ENCODE measurements at regions not wholly inside any gene's neighbourhood (a gene's known extent, or its start where the extent isn't known, plus 50 kb on each side); places are given as distances from the start of the nearest gene placed in this dataset.

GRCh38 chr15:39451871-39452270 lies 129.0 kb upstream of the THBS1 start:
- DNase-seq (ENCODE audit: low read depth), result no peak

DNA sequence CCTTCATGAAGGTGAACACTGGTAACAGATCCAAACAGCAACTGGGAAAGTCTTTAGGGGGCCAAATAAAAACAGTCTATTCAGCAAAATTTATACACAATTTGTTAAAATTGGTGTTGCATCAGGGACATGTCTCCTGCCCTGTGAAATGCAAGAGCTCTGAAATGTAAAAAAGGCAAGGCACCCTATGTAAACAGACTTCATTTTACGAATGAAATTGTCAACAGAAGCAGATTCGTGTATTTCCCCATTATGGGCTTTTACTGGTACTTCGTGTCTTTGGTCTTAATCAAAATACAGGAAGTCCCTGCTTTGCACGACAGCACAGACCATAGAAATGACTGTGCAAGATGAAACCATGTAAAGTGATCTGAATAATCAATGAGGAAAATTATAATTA lies 127.3 kb upstream of the THBS1 start:
- no peak for DNase-seq (ENCODE audit: low read depth)

- peak; percentile 83 for DNase-seq (ENCODE audit: low read depth)
Measured at GRCh38 chr15:39454189-39454986, 126.5 kb upstream of the THBS1 start.

DNA sequence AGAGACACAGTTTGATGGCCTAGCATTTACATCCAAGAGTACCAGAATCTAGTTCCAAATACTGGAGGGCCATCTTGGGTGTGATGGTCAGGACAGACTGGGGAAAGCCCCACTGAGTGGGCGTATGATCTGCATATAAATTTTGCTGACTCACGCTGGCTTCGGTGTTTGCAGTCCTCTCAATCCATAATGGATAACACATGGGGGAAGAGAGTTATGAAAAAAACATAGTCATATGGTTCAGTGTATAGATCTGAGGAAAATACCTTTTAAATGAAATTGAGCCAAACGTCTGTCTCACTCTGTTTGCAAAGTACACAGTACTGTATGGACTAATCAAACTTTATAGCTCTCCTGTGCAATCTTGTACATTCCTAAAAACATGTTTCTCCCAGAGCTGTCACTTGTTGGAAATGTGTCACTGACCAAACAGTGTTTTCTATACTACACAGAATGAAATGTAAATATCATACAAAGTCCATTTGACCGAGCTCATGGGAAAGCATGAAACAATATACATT lies 125.3 kb upstream of the THBS1 start:
- DNase-seq (ENCODE audit: low read depth), result peak; percentile 85

DNA sequence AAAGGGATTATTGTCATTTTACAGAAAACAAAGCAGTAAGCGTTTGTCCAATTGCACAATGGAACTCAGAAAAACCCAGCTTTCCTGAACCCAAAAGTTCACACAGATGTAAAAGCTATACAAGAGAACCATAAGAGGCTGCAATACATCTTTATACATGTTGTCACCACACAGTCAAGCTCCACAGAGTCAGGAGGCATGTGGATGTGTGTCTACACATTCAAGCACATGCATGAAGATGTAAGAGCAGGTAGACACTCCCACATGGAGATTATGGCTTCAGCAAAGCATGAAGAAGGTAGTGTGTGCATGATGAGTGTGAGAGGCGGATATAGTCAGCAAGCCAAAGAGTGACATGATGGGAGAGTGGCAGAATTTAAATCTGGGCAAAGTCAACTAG lies 124.7 kb upstream of the THBS1 start:
- DNase-seq (ENCODE audit: low read depth), result no peak

DNA sequence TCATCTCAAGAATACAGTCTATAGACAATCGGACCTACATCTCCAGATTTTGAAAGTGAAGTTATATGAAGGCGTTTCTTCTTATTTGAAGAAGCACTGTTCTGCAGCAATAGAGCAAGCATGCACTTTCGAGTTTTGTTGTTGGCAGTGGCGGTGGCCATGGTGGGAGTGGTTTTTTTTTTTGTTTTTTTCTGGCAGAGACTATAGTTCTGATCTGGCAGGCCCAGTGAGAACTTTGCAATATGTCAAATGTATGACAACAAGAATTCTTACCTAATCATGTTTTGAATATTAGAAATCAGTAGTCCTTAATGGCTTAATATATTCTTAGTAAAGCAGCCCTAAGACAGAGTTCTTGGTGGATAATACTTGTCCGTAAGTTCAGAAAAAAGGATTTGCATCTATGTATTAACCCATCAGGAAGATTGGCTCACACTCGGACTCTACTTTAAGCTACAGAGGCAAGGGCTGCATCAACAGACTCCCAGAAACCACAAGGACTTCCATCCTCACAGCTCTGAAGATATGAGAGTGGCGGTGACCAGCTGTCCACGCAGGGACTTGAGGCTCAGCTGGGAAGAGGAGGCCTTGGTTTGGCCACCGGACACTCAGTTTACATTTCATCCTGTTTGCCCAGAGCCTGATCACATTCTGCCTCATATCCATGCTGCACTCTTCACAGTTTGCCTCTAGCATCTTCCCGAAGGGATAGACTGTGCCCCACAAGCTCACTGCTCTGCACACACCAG lies 124.1 kb upstream of the THBS1 start:
- no peak for DNase-seq (ENCODE audit: low read depth)

- DNase-seq (ENCODE audit: low read depth), result no peak
Measured at GRCh38 chr15:39458131-39458530, 122.7 kb upstream of the THBS1 start.

GRCh38 chr15:39459548-39459947 lies 121.3 kb upstream of the THBS1 start:
- DNase-seq (ENCODE audit: low read depth), result peak; percentile 22

GRCh38 chr15:39460748-39461147 lies 120.1 kb upstream of the THBS1 start:
- DNase-seq (ENCODE audit: low read depth), result no peak

GRCh38 chr15:39461536-39462130 lies 119.2 kb upstream of the THBS1 start:
- DNase-seq (ENCODE audit: low read depth), result peak; percentile 24

DNA sequence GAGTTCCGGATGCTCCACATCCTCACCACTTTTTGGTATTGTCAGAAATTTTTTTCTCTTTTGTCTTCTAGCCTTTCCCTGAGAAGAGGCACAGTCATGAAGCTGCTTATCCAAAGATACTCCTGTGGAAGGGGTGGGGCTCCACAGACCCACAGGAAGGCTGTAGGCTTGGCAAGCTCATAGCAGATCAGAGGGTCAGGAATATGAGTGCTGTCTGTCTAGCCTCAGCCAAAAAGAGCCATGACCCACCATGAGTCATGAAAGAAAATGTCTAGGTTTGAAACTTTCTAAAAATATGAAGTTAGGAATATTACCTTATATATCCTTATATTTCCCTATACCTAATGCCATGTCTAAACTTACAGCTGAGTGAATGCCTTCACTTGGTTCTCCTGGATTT lies 118.2 kb upstream of the THBS1 start:
- DNase-seq (ENCODE audit: low read depth), result peak; percentile 87

GRCh38 chr15:39465843-39466749 lies 114.8 kb upstream of the THBS1 start:
- DNase-seq (ENCODE audit: low read depth), result no peak

DNA sequence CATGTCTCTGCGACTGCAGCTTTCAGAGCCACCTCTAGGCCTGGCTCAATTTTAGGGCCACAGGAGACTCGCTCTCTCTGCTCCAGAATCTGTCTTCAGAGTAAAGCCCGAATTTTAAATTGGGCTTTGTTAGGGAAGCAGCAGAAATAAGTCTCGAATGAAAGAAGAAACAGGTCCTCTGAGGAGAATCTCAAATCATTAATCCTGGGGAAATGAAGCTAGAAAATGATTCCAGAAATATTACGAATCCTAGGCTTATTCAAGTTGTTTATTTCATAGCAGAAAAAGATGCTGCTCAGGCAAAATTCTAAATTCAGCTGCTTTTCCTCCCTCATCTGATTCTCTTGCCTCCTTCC lies 114.2 kb upstream of the THBS1 start:
- DNase-seq (ENCODE audit: low read depth), result no peak

- DNase-seq (ENCODE audit: low read depth), result peak; percentile 70
Measured at GRCh38 chr15:39468331-39468730, 112.5 kb upstream of the THBS1 start.

DNA sequence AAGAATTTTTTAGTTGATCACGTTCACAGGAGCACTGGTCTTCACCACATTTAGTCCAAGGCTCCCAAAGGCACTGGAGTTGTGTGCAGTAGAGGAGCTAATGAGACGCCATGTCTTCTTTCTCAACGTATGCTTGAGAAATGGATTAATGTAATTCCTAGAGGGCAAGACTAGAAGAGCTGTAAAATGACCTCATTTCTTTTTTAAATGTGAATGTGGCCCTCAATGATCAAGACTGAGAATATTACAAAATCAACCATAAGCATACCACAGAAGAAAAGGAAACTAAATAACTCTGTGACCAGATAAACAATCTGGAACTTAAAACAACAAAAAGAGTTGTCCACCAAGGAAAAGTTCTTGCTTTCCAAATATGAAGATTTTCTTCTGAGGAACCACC lies 112.1 kb upstream of the THBS1 start:
- DNase-seq (ENCODE audit: low read depth), result peak; percentile 56

GRCh38 chr15:39471785-39472574 lies 108.9 kb upstream of the THBS1 start:
- no peak for DNase-seq (ENCODE audit: low read depth)

DNA sequence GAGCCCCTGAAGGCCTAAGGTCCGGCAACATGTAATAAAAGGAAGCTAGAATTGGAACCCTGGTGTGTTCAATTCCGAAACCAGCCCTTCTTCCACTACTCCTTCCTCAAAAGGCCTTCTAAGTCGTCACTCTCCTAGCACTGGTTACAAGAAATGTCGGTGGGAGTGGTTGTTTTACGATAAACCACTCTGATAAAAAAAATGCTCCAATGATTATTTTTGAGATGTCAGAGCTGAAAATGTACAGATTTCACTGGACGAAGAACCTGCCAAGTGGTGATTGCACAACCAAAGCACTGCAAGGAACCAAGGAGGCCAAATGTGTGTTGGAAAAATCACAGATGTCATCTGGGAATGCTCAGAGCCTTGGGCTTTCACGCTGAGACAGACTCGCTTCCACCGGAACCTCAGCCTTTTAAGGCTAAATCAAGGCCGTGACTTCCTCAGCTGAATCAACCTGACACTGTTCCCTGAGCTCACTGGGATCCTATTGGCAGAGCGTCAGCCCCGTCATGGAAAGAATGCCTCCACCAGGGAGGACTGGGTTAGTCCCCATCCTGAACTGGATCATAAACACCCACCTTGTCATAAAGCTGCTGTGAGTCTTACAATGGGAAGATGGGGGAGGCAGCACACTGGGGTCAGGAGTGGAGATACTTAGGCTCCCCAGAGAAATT lies 108.1 kb upstream of the THBS1 start:
- peak; percentile 75 for DNase-seq (ENCODE audit: low read depth)

- DNase-seq (ENCODE audit: low read depth), result no peak
Measured at GRCh38 chr15:39473298-39473947, 107.5 kb upstream of the THBS1 start.

- DNase-seq (ENCODE audit: low read depth), result no peak
Measured at GRCh38 chr15:39474657-39475056, 106.2 kb upstream of the THBS1 start.

DNA sequence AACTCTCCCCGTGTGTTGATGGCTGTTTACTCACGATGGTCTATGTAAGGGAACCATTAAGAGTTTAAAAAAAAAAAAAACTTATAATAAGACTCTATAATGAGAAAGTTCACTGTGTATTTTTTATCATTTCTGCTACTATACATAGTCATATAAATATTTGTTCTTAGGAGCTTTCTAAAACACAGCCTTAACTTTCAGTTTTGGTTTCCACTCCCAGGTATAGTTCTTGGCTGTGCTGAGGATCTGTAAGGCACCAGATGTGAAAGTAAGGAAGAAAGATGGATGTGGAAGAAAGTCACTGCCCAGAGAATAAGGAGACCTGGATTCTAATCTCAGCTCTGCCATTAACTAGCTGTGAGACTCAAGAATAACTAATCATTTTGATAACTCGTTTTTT lies 101.9 kb upstream of the THBS1 start:
- no peak for DNase-seq (ENCODE audit: low read depth)

Data from iris pigment epithelial cell (primary cell).